ENCODE measurements at regions not wholly inside any gene's neighbourhood (a gene's known extent, or its start where the extent isn't known, plus 50 kb on each side); places are given as distances from the start of the nearest gene placed in this dataset.

DNA sequence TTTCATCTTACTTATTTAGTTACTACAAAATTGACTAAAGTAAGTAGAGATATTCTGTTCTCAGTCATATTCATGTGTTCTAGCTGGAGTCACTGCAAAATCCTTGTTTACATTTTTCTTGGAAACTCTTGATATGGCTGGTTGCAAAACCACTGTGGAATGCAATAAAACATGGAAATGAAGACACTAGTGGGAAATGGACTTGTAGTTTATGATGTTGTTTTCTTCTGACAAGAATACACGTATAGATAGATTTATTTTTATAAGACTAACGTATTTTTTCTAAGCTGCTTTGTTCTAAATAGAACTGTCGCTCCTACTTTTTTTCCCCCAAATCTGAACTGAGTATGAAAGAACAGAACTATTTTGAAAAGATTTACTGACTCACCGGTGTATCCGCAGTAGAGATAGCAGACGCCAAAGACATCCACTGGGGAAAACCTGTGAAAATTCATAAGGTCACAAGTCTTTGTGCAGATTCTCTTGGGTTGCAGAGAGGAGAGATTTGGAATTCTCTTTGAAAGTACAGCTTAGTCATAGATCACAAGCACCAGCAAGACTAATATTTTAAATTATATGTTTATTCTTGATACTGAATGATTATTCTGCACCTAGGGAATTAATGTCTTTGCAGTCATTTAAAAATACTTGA is 119.6 kb upstream of the TAF11L2 start:
- Histone ChIP-seq H3K27me3 (ENCODE audit: control insufficient read depth in 1 of 2, insufficient read depth in 2 of 2, low read length in 2 of 2) (no peaks in the 10 kb centered on the region), H3K9ac (ENCODE audit: low read depth in 1 of 2, low read length in 2 of 2) (no peak overlapping the region), H3K4me3 (ENCODE audit: low read depth in 1 of 2, low read length in 2 of 2) (no peak overlapping the region), H3K27ac (ENCODE audit: low read depth, low read length) (no peak overlapping the region), H3K9me3 (ENCODE audit: control insufficient read depth in 1 of 2, low read length in 2 of 2) (no peaks in the 10 kb centered on the region), H3K36me3 (ENCODE audit: control insufficient read depth in 1 of 2, insufficient read depth in 2 of 2, low read length in 2 of 2) (no peaks in the 10 kb centered on the region), H3K4me1 (ENCODE audit: control insufficient read depth in 1 of 2, insufficient read depth in 2 of 2, low read length in 2 of 2) (peaks cover 0 to 4% of the 10 kb centered on the region in 2 donors)

DNA sequence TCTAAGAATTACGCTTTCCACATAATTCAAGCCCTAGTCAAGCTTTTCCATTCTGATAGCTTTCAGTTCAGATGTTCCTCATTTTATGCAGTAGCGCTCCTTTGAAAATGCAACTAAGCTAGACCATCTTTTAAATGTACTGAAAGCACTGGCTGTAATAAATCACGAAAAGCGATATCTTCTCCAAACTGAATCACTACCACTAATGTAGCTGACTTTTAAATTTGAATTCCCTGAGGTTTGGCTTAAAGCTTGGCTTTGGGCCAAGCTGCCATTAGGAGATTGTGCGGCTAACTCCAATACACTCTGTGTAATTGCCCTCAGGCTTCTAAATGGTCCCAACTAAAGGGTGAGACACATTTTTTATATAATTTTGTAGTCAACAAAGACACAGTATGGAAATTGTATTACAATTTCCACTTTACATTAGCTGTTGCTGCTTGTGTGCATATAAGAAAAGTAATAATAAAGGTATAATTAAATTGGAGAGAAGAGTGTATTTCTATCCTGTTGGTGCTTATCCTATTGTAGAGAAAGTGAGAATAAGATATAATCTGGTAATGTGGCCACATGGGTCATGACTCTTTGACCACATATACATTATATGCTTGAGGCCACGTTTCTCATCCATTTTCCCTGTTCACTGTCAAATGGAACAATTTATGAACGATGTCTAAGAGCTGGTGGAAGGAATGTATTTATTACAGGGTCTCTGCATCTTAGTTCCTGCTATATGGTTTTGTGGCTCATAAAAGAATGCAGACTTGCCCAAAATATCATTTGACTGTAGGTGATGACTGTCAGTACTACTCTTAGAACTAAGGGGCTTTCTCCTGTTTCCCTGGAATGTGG is 118.7 kb upstream of the TAF11L2 start:
- Histone ChIP-seq H3K36me3 (ENCODE audit: control insufficient read depth in 1 of 2, insufficient read depth in 2 of 2, low read length in 2 of 2) (no peaks in the 10 kb centered on the region), H3K9me3 (ENCODE audit: control insufficient read depth in 1 of 2, low read length in 2 of 2) (no peaks in the 10 kb centered on the region), H3K4me1 (ENCODE audit: control insufficient read depth in 1 of 2, insufficient read depth in 2 of 2, low read length in 2 of 2) (peaks cover 0 to 4% of the 10 kb centered on the region in 2 donors), H3K4me3 (ENCODE audit: low read depth in 1 of 2, low read length in 2 of 2) (no peak overlapping the region), H3K27ac (ENCODE audit: low read depth, low read length) (no peak overlapping the region), H3K9ac (ENCODE audit: low read depth in 1 of 2, low read length in 2 of 2) (no peak overlapping the region), H3K27me3 (ENCODE audit: control insufficient read depth in 1 of 2, insufficient read depth in 2 of 2, low read length in 2 of 2) (no peaks in the 10 kb centered on the region)

DNA sequence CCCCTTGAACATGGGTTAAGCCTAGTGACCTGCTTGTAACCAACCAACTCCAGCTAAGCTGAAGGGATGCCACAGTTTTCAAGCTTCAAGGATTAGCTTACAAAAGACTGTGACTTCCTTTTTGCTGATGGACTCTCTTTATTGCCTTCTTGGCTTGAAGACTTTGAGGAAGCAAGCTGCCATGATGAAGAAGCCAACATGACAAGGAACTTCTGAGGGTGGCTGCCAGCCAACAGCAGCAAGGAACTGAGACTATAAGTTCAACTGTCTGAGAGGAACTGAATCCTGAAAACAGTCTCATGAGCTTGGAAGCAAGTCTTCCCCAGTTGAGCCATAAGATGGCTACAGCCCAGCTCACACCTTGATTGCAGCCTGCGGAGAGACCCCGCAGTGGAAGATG is 116.1 kb upstream of the TAF11L2 start:
- H3K9me3 ChIP-seq (ENCODE audit: control insufficient read depth in 1 of 2, low read length in 2 of 2), result no peaks in the 10 kb centered on the region
- no peak overlapping the region for H3K27ac ChIP-seq (ENCODE audit: low read depth, low read length)
- H3K27me3 ChIP-seq (ENCODE audit: control insufficient read depth in 1 of 2, insufficient read depth in 2 of 2, low read length in 2 of 2), result no peaks in the 10 kb centered on the region
- no peak overlapping the region for H3K9ac ChIP-seq (ENCODE audit: low read depth in 1 of 2, low read length in 2 of 2)
- H3K36me3 ChIP-seq (ENCODE audit: control insufficient read depth in 1 of 2, insufficient read depth in 2 of 2, low read length in 2 of 2), result no peaks in the 10 kb centered on the region
- H3K4me3 ChIP-seq (ENCODE audit: low read depth in 1 of 2, low read length in 2 of 2), result no peak overlapping the region
- H3K4me1 ChIP-seq (ENCODE audit: control insufficient read depth in 1 of 2, insufficient read depth in 2 of 2, low read length in 2 of 2), result peaks cover 0 to 4% of the 10 kb centered on the region in 2 donors

DNA sequence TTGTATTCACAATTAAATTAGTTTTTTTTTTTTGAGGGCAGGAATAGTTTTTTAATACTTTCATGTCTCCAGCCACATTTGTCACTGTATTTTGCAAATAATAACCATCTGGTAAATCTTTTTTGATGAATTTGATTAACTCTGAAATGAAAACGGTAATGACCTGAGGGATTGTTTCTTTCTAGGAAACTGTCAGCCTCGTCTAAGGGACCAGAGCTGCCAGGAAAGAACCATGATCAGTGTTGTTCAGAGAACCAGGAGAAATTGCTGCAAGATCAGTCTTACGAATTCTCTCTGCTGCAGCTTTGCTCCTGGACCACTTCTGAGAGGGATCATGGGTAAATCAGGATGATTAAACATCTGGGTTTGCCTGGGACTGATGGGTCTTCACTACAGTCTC is 114.5 kb upstream of the TAF11L2 start:
- Histone ChIP-seq H3K36me3 (ENCODE audit: control insufficient read depth in 1 of 2, insufficient read depth in 2 of 2, low read length in 2 of 2) (no peaks in the 10 kb centered on the region), H3K27me3 (ENCODE audit: control insufficient read depth in 1 of 2, insufficient read depth in 2 of 2, low read length in 2 of 2) (no peaks in the 10 kb centered on the region), H3K9me3 (ENCODE audit: control insufficient read depth in 1 of 2, low read length in 2 of 2) (no peaks in the 10 kb centered on the region), H3K4me1 (ENCODE audit: control insufficient read depth in 1 of 2, insufficient read depth in 2 of 2, low read length in 2 of 2) (peaks cover 0 to 4% of the 10 kb centered on the region in 2 donors), H3K27ac (ENCODE audit: low read depth, low read length) (no peak overlapping the region), H3K4me3 (ENCODE audit: low read depth in 1 of 2, low read length in 2 of 2) (no peak overlapping the region), H3K9ac (ENCODE audit: low read depth in 1 of 2, low read length in 2 of 2) (no peak overlapping the region)

DNA sequence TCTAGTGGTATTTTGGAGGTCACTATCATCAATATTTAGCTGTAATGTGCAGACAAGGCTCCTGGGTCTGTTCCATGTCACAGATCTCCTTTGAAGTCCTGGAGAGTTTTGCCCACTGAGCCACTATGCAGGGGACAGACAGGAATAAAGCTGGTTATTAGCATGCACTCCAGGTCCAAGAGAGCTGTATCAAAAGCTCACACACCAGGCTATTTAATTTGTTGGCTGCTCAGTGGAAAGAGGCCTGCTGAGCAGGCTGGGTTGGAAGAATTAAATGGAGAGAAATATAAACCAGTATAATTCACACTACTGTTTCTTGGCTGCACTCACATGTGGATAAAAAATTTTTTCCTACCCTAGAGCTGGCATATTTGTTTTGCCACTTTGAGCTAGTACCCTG is 113.8 kb upstream of the TAF11L2 start:
- H3K9me3 ChIP-seq (ENCODE audit: control insufficient read depth in 1 of 2, low read length in 2 of 2), result no peaks in the 10 kb centered on the region
- H3K4me3 ChIP-seq (ENCODE audit: low read depth in 1 of 2, low read length in 2 of 2), result no peak overlapping the region
- no peaks in the 10 kb centered on the region for H3K36me3 ChIP-seq (ENCODE audit: control insufficient read depth in 1 of 2, insufficient read depth in 2 of 2, low read length in 2 of 2)
- no peak overlapping the region for H3K9ac ChIP-seq (ENCODE audit: low read depth in 1 of 2, low read length in 2 of 2)
- no peak overlapping the region for H3K27ac ChIP-seq (ENCODE audit: low read depth, low read length)
- H3K27me3 ChIP-seq (ENCODE audit: control insufficient read depth in 1 of 2, insufficient read depth in 2 of 2, low read length in 2 of 2), result no peaks in the 10 kb centered on the region
- H3K4me1 ChIP-seq (ENCODE audit: control insufficient read depth in 1 of 2, insufficient read depth in 2 of 2, low read length in 2 of 2), result peaks cover 0 to 4% of the 10 kb centered on the region in 2 donors

DNA sequence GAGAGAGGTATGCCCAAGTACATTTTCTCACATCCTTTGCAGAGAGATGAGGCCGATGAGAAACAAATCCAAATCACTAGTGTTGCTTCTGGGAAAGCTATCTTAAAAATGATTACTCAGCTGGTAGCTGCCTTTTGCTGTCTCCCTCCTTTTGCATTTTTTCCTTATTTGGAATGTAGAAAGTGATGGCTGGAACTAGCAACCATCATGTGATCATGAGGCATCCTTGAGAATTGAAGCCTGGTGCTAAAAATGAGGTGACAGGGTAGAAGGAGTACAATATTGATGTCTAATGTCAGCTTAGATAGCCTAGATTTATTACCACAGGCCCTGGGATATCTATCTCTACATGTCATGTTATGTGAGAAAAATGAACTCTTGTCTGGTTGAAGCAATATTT is 109.3 kb upstream of the TAF11L2 start:
- H3K27me3 ChIP-seq (ENCODE audit: control insufficient read depth in 1 of 2, insufficient read depth in 2 of 2, low read length in 2 of 2), result no peaks in the 10 kb centered on the region
- no peak overlapping the region for H3K4me3 ChIP-seq (ENCODE audit: low read depth in 1 of 2, low read length in 2 of 2)
- H3K36me3 ChIP-seq (ENCODE audit: control insufficient read depth in 1 of 2, insufficient read depth in 2 of 2, low read length in 2 of 2), result no peaks in the 10 kb centered on the region
- no peaks in the 10 kb centered on the region for H3K9me3 ChIP-seq (ENCODE audit: control insufficient read depth in 1 of 2, low read length in 2 of 2)
- H3K9ac ChIP-seq (ENCODE audit: low read depth in 1 of 2, low read length in 2 of 2), result no peak overlapping the region
- H3K4me1 ChIP-seq (ENCODE audit: control insufficient read depth in 1 of 2, insufficient read depth in 2 of 2, low read length in 2 of 2), result no peaks in the 10 kb centered on the region
- no peak overlapping the region for H3K27ac ChIP-seq (ENCODE audit: low read depth, low read length)

DNA sequence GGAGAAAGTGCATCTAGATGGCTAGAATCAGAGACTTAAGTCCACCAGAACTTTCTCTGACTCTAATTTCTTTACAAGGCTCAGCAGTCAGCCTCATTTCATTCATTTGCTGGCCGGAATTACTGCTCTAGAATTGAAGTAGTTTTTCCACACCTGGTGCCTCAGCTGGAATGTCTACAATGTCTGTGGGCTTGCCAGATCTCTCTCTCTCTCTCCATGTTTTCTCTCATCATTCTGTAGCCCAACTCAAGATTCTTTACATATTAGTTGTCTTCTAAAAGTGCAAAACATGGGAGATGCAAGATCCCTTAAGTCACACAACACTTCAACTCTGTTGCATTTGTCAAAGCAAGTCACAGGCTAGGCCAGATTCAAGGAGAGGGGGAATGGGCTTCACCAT is 103.9 kb upstream of the TAF11L2 start:
- H3K9me3 ChIP-seq (ENCODE audit: control insufficient read depth in 1 of 2, low read length in 2 of 2), result no peaks in the 10 kb centered on the region

DNA sequence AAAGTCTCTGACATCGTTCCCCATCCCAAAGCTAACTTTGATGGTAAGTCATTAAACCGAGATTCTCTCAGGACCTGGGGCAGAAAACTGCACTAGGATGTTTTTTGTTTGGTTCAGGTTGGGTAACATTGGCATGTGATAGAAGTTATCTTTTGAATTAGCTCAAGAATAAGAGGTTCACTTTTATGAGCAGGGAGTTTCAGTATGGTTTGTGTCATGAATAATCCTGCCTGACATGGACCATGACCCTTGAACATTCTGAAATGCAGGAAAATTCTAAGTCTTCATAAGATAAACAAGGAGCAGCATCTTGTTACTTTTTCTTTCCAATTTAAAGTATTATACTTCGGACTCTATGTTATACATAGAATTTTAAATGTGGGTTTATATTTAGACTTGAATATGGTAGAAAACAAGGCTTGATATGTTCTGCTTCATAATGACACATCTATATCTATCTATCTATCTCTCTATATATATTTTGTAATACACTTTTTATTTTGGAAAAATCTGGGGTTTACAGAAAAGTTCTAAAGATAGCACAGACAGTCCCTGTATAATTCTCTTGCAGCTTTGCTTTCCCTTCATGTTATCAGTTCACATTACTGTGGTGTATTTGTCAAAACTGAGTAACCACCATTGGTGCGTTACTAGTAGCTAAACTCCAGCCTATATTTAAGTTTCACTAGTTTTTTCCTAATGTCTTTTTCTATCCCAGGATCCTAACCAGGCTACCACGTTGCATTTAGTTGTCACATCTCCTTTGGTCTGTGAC is 102.7 kb upstream of the TAF11L2 start:
- Histone ChIP-seq H3K4me1 (ENCODE audit: control insufficient read depth in 1 of 2, insufficient read depth in 2 of 2, low read length in 2 of 2) (no peaks in the 10 kb centered on the region), H3K27ac (ENCODE audit: low read depth, low read length) (no peak overlapping the region), H3K4me3 (ENCODE audit: low read depth in 1 of 2, low read length in 2 of 2) (no peak overlapping the region), H3K36me3 (ENCODE audit: control insufficient read depth in 1 of 2, insufficient read depth in 2 of 2, low read length in 2 of 2) (no peaks in the 10 kb centered on the region), H3K9me3 (ENCODE audit: control insufficient read depth in 1 of 2, low read length in 2 of 2) (no peaks in the 10 kb centered on the region), H3K27me3 (ENCODE audit: control insufficient read depth in 1 of 2, insufficient read depth in 2 of 2, low read length in 2 of 2) (no peaks in the 10 kb centered on the region), H3K9ac (ENCODE audit: low read depth in 1 of 2, low read length in 2 of 2) (no peak overlapping the region)

More for the DNA sequence above, 103.9 kb upstream of the TAF11L2 start:
- Histone ChIP-seq H3K27me3 (ENCODE audit: control insufficient read depth in 1 of 2, insufficient read depth in 2 of 2, low read length in 2 of 2) (no peaks in the 10 kb centered on the region), H3K9ac (ENCODE audit: low read depth in 1 of 2, low read length in 2 of 2) (no peak overlapping the region), H3K4me1 (ENCODE audit: control insufficient read depth in 1 of 2, insufficient read depth in 2 of 2, low read length in 2 of 2) (no peaks in the 10 kb centered on the region), H3K36me3 (ENCODE audit: control insufficient read depth in 1 of 2, insufficient read depth in 2 of 2, low read length in 2 of 2) (no peaks in the 10 kb centered on the region), H3K27ac (ENCODE audit: low read depth, low read length) (no peak overlapping the region), H3K4me3 (ENCODE audit: low read depth in 1 of 2, low read length in 2 of 2) (no peak overlapping the region)

DNA sequence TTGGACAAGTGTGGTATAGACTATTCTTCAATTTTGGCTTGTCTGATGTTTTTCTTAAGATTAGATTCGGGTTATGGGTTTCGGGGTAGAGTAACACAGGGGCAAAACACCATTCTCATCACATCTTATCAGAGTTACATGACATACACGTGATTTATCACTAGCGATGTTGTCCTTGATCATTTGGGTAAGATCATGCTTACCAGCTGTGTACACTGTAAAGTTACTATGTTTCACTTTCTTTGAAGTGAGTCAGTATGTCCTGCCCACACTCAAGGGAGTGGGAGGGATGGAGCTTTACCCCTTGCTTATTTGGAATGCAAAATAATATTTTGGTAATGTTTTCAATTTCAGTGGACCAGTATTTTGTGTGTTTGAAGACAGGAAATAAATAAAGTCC is 101.8 kb upstream of the TAF11L2 start:
- no peak overlapping the region for H3K4me3 ChIP-seq (ENCODE audit: low read depth in 1 of 2, low read length in 2 of 2)
- no peaks in the 10 kb centered on the region for H3K9me3 ChIP-seq (ENCODE audit: control insufficient read depth in 1 of 2, low read length in 2 of 2)
- no peaks in the 10 kb centered on the region for H3K4me1 ChIP-seq (ENCODE audit: control insufficient read depth in 1 of 2, insufficient read depth in 2 of 2, low read length in 2 of 2)
- no peak overlapping the region for H3K9ac ChIP-seq (ENCODE audit: low read depth in 1 of 2, low read length in 2 of 2)
- no peak overlapping the region for H3K27ac ChIP-seq (ENCODE audit: low read depth, low read length)
- no peaks in the 10 kb centered on the region for H3K36me3 ChIP-seq (ENCODE audit: control insufficient read depth in 1 of 2, insufficient read depth in 2 of 2, low read length in 2 of 2)
- no peaks in the 10 kb centered on the region for H3K27me3 ChIP-seq (ENCODE audit: control insufficient read depth in 1 of 2, insufficient read depth in 2 of 2, low read length in 2 of 2)

DNA sequence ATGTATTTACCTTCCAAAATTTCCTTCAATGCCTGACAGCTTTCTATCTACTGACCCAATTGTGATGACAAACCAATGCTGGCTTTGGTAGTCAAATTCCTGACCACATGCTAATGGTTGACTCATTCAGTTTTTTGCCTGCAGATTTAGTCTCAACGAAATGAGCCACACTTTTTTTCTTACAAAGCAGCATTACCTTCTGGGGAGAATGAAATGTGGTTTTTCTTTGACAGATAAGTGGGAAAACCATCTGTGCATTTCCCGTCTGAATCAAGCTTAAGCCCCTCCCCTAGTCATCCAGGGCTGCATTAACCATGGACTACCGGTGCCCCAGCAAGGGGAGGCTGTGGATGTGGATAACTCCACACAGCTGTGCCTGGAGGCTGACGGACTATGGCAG is 99.6 kb upstream of the TAF11L2 start:
- Histone ChIP-seq H3K36me3 (ENCODE audit: control insufficient read depth in 1 of 2, insufficient read depth in 2 of 2, low read length in 2 of 2) (no peaks in the 10 kb centered on the region), H3K4me1 (ENCODE audit: control insufficient read depth in 1 of 2, insufficient read depth in 2 of 2, low read length in 2 of 2) (no peaks in the 10 kb centered on the region), H3K27me3 (ENCODE audit: control insufficient read depth in 1 of 2, insufficient read depth in 2 of 2, low read length in 2 of 2) (peaks cover 0 to 3% of the 10 kb centered on the region in 2 donors), H3K27ac (ENCODE audit: low read depth, low read length) (no peak overlapping the region), H3K4me3 (ENCODE audit: low read depth in 1 of 2, low read length in 2 of 2) (no peak overlapping the region), H3K9me3 (ENCODE audit: control insufficient read depth in 1 of 2, low read length in 2 of 2) (no peaks in the 10 kb centered on the region), H3K9ac (ENCODE audit: low read depth in 1 of 2, low read length in 2 of 2) (no peak overlapping the region)

All from duodenal mucosa (tissue), 2 donors.